ENCODE measurements at regions not wholly inside any gene's neighbourhood (a gene's known extent, or its start where the extent isn't known, plus 50 kb on each side); places are given as distances from the start of the nearest gene placed in this dataset.

DNA sequence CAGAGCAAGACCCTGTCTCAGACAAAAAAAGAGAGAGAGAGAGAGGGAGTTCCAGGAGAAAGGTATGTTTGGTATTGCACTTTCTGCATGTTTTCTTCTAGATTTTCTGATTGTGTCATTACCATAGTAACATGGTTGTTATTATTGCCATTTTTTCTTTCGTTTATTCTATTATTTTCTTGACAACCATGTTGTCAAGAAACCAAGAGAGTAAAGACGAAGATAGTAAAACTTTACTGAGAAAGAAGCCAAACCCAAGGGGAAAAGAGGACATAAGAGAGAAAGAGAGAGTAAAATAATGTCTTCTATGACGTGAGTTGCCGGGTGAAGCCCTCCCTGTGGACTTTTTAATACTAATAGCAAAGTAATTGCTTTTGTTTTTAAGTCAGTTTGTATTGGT, 1186.0 kb upstream of the SEL1L start:
- Histone ChIP-seq H3K9me3 (replicated peaks) (no peaks in the 10 kb centered on the region), H3K27me3 (no peaks in the 10 kb centered on the region), H3K4me1 (no peaks in the 10 kb centered on the region; the same call in 1 of the 2 replicates), H3K27ac (no peak overlapping the region), H3K4me3 (no peak overlapping the region), H3K36me3 (no peaks in the 10 kb centered on the region)
- DNase-seq = no peak

DNA sequence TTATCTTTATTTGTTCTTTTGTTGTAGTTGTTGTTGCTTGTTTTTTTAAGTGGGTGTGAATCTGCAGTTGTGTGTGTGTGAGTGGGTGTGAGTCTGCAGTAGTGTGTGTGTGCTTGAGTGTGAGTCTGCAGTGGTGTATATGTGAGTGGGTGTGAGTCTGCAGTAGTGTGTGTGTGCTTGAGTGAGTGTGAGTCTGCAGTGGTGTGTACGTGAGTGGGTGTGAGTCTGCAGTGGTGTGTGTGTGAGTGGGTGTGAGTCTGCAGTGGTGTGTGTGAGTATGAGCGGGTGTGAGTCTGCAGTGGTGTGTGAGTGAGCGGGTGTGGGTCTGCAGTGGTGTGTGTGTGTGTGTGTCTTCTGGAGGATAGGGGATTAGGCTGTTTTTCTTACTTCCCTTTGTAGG, 1186.8 kb upstream of the SEL1L start:
- Histone ChIP-seq H3K36me3 (no peaks in the 10 kb centered on the region), H3K27ac (no peak overlapping the region), H3K4me1 (no peaks in the 10 kb centered on the region; the same call in 1 of the 2 replicates), H3K4me3 (no peak overlapping the region), H3K27me3 (no peaks in the 10 kb centered on the region), H3K9me3 (replicated peaks) (no peaks in the 10 kb centered on the region)
- DNase-seq = no peak

DNA sequence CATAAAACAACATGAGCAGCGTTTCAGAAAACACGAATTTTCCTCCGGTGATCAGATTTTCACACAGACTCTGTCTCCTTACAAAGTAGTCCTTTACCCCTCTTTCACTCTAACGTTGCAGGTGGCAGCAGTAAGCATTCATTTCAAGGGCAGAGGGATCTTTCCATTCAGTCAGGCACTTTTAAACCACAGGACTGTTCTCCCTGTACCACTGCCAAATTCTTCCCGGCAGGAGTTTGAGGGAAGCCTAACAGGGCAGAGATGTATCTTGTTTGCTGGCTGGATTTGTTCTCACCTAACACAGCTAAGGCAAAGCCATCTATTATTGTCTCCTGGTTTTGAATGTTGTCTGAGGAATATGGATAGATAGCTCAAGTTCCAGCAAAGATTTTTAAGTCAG, 1187.3 kb upstream of the SEL1L start:
- no peak overlapping the region for H3K27ac ChIP-seq
- H3K9me3 ChIP-seq (replicated peaks) = no peaks in the 10 kb centered on the region
- H3K4me1 ChIP-seq = no peaks in the 10 kb centered on the region; the same call in 1 of the 2 replicates
- no peaks in the 10 kb centered on the region for H3K27me3 ChIP-seq
- peak; percentile 6 to 37 for DNase-seq
- H3K36me3 ChIP-seq = no peaks in the 10 kb centered on the region
- H3K4me3 ChIP-seq = no peak overlapping the region

DNA sequence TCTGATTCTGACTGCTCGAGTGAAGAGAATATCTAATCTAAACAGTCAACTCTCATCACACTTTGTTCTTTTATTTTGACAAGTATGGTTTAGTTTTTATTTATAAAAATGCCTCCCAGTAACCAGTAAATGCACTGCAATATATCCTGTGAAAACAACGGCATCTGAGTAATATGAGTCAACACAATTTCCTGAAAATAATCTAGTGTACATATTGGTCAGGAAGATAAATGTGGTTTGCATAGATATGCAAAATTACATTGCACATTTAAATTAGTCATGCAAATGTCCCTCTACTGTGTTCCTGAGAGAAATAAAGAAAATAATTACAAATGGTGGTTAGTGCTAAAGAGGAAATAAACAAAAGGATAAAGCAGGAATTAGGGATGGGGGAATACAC, 1190.7 kb upstream of the SEL1L start:
- no peaks in the 10 kb centered on the region for H3K27me3 ChIP-seq
- DNase-seq = no peak
- no peaks in the 10 kb centered on the region; the same call in 1 of the 2 replicates for H3K4me1 ChIP-seq
- H3K27ac ChIP-seq = no peak overlapping the region
- no peak overlapping the region for H3K4me3 ChIP-seq
- H3K36me3 ChIP-seq = no peaks in the 10 kb centered on the region
- H3K9me3 ChIP-seq (replicated peaks) = no peaks in the 10 kb centered on the region

DNA sequence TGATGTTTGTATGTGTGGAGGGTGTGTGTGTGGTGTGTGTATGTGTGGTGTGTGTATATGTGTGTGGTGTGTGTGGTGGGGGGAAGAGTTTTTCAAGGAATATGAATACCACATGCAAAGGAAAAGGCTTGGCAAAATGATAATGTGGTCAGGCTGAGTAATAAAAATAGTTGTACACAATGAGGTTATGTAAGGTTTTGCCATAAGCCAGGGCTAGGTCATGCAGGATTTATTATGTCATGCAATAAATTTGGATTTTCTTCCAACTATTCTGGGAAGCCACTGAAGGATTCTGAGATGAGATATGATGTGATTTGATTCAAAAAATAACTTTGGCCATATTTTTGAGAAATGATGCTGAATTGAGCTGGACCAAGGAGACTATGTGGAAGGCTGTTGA, 1191.6 kb upstream of the SEL1L start:
- Histone ChIP-seq H3K36me3 (no peaks in the 10 kb centered on the region), H3K27me3 (no peaks in the 10 kb centered on the region), H3K27ac (no peak overlapping the region), H3K4me1 (no peaks in the 10 kb centered on the region; the same call in 1 of the 2 replicates), H3K9me3 (replicated peaks) (no peaks in the 10 kb centered on the region), H3K4me3 (no peak overlapping the region)
- DNase-seq = no peak

DNA sequence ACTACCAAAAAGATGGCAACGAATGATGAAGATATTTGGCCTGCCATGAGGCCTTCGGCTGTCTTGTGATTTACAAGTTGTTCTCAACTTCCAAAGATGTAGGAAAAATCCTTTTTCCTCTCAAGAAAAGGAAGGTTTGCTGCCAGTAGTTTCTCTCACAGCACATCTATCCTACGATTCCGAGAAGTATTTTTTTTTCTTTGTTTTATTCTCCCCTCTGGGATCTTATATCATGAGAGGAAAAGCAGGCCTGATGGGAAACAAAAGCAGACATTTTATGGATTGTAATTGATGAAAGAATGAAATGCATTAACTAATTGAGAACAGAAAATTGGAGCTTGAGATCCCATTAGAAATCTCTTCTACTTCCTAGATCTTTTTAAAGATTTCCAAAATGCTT, 1197.9 kb upstream of the SEL1L start:
- H3K27ac ChIP-seq = no peak overlapping the region
- H3K36me3 ChIP-seq = no peaks in the 10 kb centered on the region
- no peak overlapping the region for H3K4me3 ChIP-seq
- H3K9me3 ChIP-seq (replicated peaks) = no peaks in the 10 kb centered on the region
- no peak for DNase-seq
- H3K4me1 ChIP-seq = no peaks in the 10 kb centered on the region
- no peaks in the 10 kb centered on the region for H3K27me3 ChIP-seq

DNA sequence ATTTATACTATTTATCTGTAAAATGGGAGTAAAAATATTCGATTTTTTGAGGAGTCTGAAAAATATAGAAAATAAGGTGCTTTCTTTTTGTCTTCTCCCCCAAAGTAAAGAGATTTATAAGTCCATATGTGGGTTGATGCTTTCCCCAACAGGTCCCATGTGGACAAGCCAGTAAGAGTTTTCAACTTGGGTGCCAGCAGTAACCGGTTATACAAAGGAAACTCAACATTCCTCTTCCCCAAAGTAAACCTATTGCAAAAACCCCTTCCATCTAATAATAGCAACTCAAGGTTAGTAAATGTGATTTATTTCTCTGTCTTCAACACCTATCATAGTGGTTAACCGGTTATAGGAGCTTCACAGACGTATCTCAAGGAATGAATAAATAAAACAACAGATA, 1206.9 kb upstream of the SEL1L start:
- Histone ChIP-seq H3K4me3 (no peak overlapping the region), H3K9me3 (replicated peaks) (no peaks in the 10 kb centered on the region), H3K4me1 (0 out of 2 replicates have a peak, but pooled peaks cover 5% of the 10 kb centered on the region), H3K36me3 (no peaks in the 10 kb centered on the region), H3K27ac (no peak overlapping the region), H3K27me3 (no peaks in the 10 kb centered on the region)
- no peak for DNase-seq

DNA sequence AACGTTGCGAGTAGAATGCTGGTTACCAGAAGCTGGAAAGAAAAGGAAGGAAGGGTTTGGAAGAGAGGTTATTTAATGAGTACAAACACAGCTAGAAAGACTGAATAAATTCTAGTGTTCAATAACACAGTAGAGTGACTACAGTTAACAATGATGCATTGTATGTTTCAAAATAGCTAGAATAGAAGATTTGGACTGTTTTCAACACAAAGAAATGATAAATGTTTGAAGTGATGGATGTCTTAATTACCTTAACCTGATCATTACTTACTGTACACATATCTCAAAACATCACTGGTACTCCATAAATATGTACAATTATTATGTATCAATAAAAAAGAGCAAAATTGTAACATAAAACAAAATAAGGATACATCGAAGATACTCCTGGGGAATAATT, 1221.8 kb upstream of the SEL1L start:
- no peak overlapping the region for H3K4me3 ChIP-seq
- no peaks in the 10 kb centered on the region for H3K27me3 ChIP-seq
- no peaks in the 10 kb centered on the region for H3K9me3 ChIP-seq (replicated peaks)
- H3K36me3 ChIP-seq = no peaks in the 10 kb centered on the region
- DNase-seq = no peak
- no peak overlapping the region for H3K27ac ChIP-seq
- no peaks in the 10 kb centered on the region for H3K4me1 ChIP-seq

DNA sequence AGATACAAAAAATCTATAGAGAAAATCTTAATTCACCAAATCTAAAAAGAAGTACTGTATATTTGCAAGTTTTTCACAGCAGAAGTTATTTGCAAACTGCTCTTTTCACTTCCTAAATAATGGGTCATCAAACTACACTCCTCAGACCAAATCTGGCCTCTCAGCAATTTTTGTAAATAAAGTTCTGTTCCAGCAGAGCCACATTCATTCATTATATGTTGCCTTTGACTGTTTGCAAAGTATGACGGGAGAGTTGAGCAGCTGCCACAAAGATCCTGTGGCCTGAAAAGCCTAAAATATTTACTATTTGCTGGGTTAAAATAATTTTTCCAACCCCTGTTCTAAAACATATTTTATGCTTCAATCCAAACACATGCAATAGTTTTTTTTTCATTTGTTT, 1222.3 kb upstream of the SEL1L start:
- Histone ChIP-seq H3K27ac (no peak overlapping the region), H3K9me3 (replicated peaks) (no peaks in the 10 kb centered on the region), H3K36me3 (no peaks in the 10 kb centered on the region), H3K4me3 (no peak overlapping the region), H3K4me1 (no peaks in the 10 kb centered on the region), H3K27me3 (no peaks in the 10 kb centered on the region)
- DNase-seq = no peak

DNA sequence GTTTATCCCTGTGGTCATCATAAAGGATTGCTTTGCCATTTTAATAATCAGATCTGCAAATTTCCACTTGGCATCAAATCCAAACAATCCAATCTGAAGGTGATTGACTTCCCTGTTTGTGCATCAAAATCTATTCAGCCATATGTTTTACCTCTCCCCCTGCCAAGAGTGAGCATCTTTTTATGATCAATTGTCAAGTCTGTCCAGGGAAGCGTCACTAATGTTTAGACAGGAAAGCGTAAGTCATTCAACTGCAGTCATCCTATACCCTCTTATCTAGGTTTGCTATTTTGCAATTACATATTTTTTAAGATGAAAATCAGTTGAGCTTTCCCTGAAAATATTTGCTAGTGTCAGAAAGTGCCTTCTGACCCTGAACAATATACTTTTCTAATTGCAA, 1224.1 kb upstream of the SEL1L start:
- Histone ChIP-seq H3K4me1 (no peaks in the 10 kb centered on the region), H3K9me3 (replicated peaks) (no peaks in the 10 kb centered on the region), H3K4me3 (no peak overlapping the region), H3K36me3 (no peaks in the 10 kb centered on the region), H3K27me3 (no peaks in the 10 kb centered on the region), H3K27ac (no peak overlapping the region)
- no peak for DNase-seq

DNA sequence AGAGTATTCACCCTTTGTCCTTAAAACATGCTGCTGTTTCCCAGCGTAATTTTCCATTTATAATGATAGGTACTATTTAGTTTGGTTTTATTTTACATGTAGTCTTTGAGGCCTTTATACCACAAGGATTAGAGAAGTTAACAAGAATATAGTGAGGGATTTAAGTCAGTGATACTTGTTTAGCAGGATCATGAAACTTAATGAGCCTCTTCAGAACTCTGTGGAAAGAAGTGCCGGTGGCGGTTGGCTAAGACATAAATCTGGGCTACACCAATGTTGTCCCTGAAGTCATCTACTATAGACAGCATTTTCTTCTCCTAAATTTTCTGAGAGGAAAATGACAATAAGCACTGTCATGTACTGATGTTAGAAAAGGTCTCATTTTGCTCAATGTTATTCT, 1226.0 kb upstream of the SEL1L start:
- Histone ChIP-seq H3K36me3 (no peaks in the 10 kb centered on the region), H3K27ac (no peak overlapping the region), H3K27me3 (no peaks in the 10 kb centered on the region), H3K4me1 (no peaks in the 10 kb centered on the region), H3K4me3 (no peak overlapping the region), H3K9me3 (replicated peaks) (no peaks in the 10 kb centered on the region)
- no peak for DNase-seq

DNA sequence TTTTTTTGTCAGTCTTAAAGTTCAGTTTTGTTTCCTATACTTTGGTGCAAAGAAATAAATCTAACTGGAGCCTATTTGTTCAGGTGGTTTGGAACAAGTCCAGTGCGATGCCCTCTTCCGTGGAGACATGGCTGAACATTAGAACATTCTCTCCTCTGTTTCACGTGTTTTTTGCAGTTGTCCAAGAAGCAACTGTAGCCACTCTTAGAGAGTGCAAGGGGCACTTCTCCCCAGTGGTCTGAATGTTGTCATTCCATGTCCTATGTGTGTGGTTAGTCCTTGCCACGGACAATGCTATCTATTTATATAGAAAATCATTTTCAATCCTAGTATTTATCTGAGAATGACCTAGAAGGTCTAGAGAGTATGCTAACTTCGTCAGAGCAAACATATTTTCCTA, 1232.5 kb upstream of the SEL1L start:
- no peak overlapping the region for H3K27ac ChIP-seq
- H3K36me3 ChIP-seq = no peaks in the 10 kb centered on the region
- H3K4me1 ChIP-seq = no peaks in the 10 kb centered on the region
- no peaks in the 10 kb centered on the region for H3K27me3 ChIP-seq
- H3K9me3 ChIP-seq (replicated peaks) = no peaks in the 10 kb centered on the region
- DNase-seq = peak in 1 of 2 experiments; percentile 10
- no peak overlapping the region for H3K4me3 ChIP-seq

DNA sequence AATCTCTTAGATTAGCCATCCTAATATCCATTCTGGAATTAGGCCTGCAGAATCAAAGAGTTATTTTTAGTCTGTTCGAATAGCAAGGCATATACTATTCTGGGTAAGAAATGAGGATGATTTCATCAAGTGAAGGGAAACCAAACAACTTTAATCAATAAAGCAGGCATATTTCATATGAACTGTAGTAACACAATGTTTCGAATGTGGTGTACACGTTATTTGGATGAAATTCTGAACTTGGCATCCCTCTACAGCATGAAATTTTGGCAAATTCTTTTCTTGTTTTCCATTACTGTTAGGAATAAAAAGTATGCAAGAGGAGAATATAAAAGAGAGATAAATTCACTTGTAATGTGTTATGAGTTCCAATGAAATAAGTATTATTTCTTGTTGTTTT, 1233.3 kb upstream of the SEL1L start:
- Histone ChIP-seq H3K4me3 (no peak overlapping the region), H3K36me3 (no peaks in the 10 kb centered on the region), H3K9me3 (replicated peaks) (no peaks in the 10 kb centered on the region), H3K4me1 (no peaks in the 10 kb centered on the region), H3K27me3 (no peaks in the 10 kb centered on the region), H3K27ac (no peak overlapping the region)
- DNase-seq = no peak

DNA sequence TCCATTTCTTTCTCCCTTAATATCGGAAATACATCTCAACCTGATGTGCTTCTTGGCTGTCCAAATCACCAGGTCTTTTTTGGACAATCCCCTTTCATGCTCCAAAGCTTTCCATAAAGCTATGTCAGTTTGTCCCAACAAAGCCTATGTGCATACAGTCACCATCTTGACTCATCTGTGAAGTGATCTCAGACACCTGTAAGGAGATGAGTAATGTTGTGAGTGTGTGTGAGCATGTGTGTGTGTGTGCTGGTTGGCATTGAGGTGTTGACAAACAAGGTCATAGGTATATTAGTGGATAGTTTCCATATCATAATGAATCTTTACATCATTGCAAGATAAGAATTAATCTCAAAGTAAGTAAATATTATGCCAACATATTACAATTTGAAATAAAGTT, 1243.3 kb upstream of the SEL1L start:
- H3K36me3 ChIP-seq = no peaks in the 10 kb centered on the region
- DNase-seq = no peak
- no peak overlapping the region for H3K27ac ChIP-seq
- no peaks in the 10 kb centered on the region for H3K9me3 ChIP-seq (replicated peaks)
- H3K4me1 ChIP-seq = no peaks in the 10 kb centered on the region
- H3K4me3 ChIP-seq = no peak overlapping the region
- H3K27me3 ChIP-seq = no peaks in the 10 kb centered on the region

DNA sequence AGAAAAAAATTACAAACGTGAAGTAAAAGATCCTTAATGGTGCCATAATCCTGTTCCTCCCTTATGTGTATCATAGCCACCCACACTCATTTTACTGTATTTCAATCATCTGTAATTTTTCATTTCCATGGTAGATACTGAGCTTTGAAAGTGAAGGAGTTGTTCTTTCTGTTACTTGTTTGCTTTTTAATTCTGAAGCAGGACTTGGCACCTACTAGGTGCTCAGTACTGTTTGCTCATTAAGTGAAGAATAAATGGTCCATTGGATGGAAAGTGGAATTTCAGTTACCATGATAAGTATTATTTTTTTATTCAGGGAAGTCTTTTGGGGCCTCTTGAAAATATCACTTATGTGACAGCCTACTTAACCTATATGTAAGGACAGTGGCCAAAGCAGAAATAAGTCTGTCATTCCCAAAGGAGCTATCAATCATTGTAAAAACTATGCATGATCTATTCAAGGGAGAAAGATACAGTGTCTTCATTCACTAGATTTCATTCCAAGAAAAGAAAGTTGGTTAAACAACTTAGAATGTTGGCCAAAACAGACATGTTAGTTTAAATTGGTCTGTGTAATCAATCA, 1244.4 kb upstream of the SEL1L start:
- no peak for DNase-seq
- no peaks in the 10 kb centered on the region for H3K27me3 ChIP-seq
- H3K4me1 ChIP-seq = no peaks in the 10 kb centered on the region
- no peaks in the 10 kb centered on the region for H3K36me3 ChIP-seq
- no peak overlapping the region for H3K27ac ChIP-seq
- H3K4me3 ChIP-seq = no peak overlapping the region
- H3K9me3 ChIP-seq (replicated peaks) = no peaks in the 10 kb centered on the region

DNA sequence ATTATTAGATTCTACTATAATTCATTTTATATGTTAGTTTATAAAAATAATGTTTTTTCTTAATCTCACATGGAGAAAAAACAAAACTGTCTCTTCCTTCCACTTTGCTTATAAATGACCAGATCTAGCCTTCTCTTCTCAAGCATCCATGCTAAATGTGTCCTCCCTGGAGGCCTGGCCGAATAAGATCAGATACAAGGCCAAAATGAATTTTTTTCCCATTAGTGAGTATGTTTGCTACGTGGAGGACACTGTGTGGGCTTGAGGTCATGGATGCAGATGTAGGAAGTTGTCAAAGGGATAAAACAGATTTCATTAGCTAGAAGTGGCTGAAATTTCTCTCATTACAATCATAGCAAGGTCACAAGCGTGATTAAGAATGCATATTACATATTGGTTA, 1244.9 kb upstream of the SEL1L start:
- no peaks in the 10 kb centered on the region for H3K36me3 ChIP-seq
- DNase-seq = no peak
- H3K27me3 ChIP-seq = no peaks in the 10 kb centered on the region
- H3K27ac ChIP-seq = no peak overlapping the region
- H3K4me1 ChIP-seq = no peaks in the 10 kb centered on the region
- no peak overlapping the region for H3K4me3 ChIP-seq
- H3K9me3 ChIP-seq (replicated peaks) = no peaks in the 10 kb centered on the region
